Hepatocyte (in vitro differentiated cells): ENCODE measurements at regions not wholly inside any gene's neighbourhood (a gene's known extent, or its start where the extent isn't known, plus 50 kb on each side); places are given as distances from the start of the nearest gene placed in this dataset.

Experiments
- DNase-seq: peaks from one replicate; pipeline ENCODE4 v3.0.0-alpha.2; 2016; ENCODE audit warnings: low spot score
- H2AFZ ChIP-seq: fragments of 200-600 bp; sonication (generic); 2 replicates; pipeline ENCODE4 v1.6.0; 2016; ENCODE audit warnings: antibody characterized with exemption, mild to moderate bottlenecking
- H3K27ac ChIP-seq: fragments of 200-600 bp; sonication (generic); 2 replicates; pipeline ENCODE4 v1.5.1; 2016; ENCODE audit warnings: mild to moderate bottlenecking
- H3K27me3 ChIP-seq: fragments of 200-600 bp; sonication (generic); 2 replicates; pipeline ENCODE4 v1.6.1; 2016
- H3K36me3 ChIP-seq: fragments of 200-600 bp; sonication (generic); replicated peaks from 2 replicates; pipeline ENCODE4 v1.5.1; 2016; ENCODE audit warnings: low read depth; ENCODE audit not compliant: insufficient read depth
- H3K4me1 ChIP-seq: fragments of 200-600 bp; sonication (generic); 2 replicates; pipeline ENCODE4 v1.5.1; 2016; ENCODE audit warnings: mild to moderate bottlenecking, moderate library complexity; ENCODE audit not compliant: insufficient read depth
- H3K4me2 ChIP-seq: fragments of 200-600 bp; sonication (generic); 2 replicates; pipeline ENCODE4 v1.6.0; 2016
- H3K4me3 ChIP-seq: fragments of 200-600 bp; sonication (generic); 2 replicates; pipeline ENCODE4 v1.5.1; 2016; ENCODE audit warnings: mild to moderate bottlenecking
- H3K79me2 ChIP-seq: fragments of 200-600 bp; sonication (generic); 2 replicates; pipeline ENCODE4 v1.6.0; 2017; ENCODE audit warnings: mild to moderate bottlenecking
- H3K9me2 ChIP-seq: fragments of 200-600 bp; sonication (generic); replicated peaks from 2 replicates; pipeline ENCODE4 v1.6.0; 2017; ENCODE audit warnings: mild to moderate bottlenecking; ENCODE audit not compliant: insufficient read depth
- H3K9me3 ChIP-seq: fragments of 200-600 bp; sonication (generic); 2 replicates; pipeline ENCODE4 v1.5.1; 2016; ENCODE audit warnings: low read depth, mild to moderate bottlenecking
- H4K20me1 ChIP-seq: fragments of 200-600 bp; sonication (generic); 2 replicates; pipeline ENCODE4 v1.6.0; 2016; ENCODE audit warnings: mild to moderate bottlenecking; ENCODE audit not compliant: insufficient read depth, poor library complexity, severe bottlenecking
- EZH2 ChIP-seq: fragments of 200-600 bp; sonication (generic); IDR thresholded peaks from 2 replicates; pipeline ENCODE4 v1.6.1; 2016; ENCODE audit warnings: antibody characterized with exemption, mild to moderate bottlenecking, borderline replicate concordance
- EZH2phosphoT487 ChIP-seq: fragments of 200-600 bp; sonication (generic); IDR thresholded peaks from one replicate; pipeline ENCODE4 v1.6.1; 2018; ENCODE audit warnings: antibody characterized with exemption, mild to moderate bottlenecking, low read depth, moderate library complexity; ENCODE audit not compliant: unreplicated experiment, severe bottlenecking
- WGBS: methylation state at CpG from one replicate; pipeline ENCODE4 v1.1.6; 2016; ENCODE audit warnings: low lambda C conversion rate; ENCODE audit errors: missing lambda C conversion rate; 5-methylcytosine and 5-hydroxymethylcytosine counted together
- TF ChIP-seq, protein P1 (sequence below): fragments of 200-600 bp; sonication (generic); IDR thresholded peaks from 2 replicates; pipeline ENCODE4 v1.5.1; 2016; ENCODE audit warnings: antibody characterized with exemption, mild to moderate bottlenecking; ENCODE audit not compliant: poor library complexity

DNA sequence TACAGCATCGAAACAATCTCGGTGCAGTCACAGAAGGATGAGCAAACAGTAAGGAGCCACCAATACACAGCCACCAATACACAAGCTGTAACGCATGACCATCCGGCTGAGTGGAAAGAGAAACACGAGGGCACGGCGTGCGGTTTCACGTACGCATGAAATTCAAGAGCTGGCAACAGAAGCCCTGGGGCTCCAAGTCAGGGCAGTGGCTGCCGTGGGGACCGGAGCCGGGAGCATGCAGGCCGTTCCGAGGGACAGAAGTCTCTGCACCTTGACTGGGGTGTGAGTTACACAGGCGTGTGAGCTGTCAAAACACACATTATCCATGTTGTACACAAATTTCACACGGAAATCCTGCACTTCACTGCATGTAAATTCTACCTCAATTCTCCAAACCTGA is 50.6 kb upstream of the METRNL start:
- no peaks in the 10 kb centered on the region for H3K9me2 ChIP-seq
- no peaks in the 10 kb centered on the region for H3K79me2 ChIP-seq
- no peaks in the 10 kb centered on the region for H3K27me3 ChIP-seq
- H3K36me3 ChIP-seq: no peaks in the 10 kb centered on the region
- no peaks in the 10 kb centered on the region for H4K20me1 ChIP-seq
- no peaks in the 10 kb centered on the region for H3K4me1 ChIP-seq
- H3K4me2 ChIP-seq: no peak overlapping the region
- no peak overlapping the region for H3K27ac ChIP-seq
- TF ChIP-seq EZH2phosphoT487 (no peak), EZH2 (no peak)
- TF ChIP-seq, protein P1, sequence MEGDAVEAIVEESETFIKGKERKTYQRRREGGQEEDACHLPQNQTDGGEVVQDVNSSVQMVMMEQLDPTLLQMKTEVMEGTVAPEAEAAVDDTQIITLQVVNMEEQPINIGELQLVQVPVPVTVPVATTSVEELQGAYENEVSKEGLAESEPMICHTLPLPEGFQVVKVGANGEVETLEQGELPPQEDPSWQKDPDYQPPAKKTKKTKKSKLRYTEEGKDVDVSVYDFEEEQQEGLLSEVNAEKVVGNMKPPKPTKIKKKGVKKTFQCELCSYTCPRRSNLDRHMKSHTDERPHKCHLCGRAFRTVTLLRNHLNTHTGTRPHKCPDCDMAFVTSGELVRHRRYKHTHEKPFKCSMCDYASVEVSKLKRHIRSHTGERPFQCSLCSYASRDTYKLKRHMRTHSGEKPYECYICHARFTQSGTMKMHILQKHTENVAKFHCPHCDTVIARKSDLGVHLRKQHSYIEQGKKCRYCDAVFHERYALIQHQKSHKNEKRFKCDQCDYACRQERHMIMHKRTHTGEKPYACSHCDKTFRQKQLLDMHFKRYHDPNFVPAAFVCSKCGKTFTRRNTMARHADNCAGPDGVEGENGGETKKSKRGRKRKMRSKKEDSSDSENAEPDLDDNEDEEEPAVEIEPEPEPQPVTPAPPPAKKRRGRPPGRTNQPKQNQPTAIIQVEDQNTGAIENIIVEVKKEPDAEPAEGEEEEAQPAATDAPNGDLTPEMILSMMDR: no peak
- 95% methylated on average over 17 of the region's 17 CpGs for WGBS
- no peak for DNase-seq
- no peaks in the 10 kb centered on the region for H3K9me3 ChIP-seq
- no peak overlapping the region for H2AFZ ChIP-seq
- H3K4me3 ChIP-seq: no peak overlapping the region

DNA sequence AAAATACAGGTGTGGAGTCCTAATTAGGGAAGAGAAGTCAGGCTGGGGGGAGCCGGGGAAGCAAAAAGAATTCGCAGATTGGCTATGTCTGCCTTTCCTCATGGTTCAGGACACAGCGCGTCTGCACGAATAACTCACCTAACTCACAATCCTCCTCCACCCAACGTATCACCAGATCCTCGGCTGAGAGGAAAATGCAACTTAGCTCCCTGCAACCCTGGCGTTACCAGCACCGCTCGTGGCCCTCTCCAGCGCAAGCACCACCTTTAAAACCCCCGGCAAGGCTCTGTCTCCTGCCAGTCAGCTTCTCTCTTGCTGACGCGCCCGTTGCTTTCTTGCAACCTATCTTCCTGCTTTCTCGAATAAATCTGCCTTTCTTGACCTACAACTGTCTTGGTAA is 49.8 kb upstream of the METRNL start:
- Histone ChIP-seq H3K4me1 (no peaks in the 10 kb centered on the region), H3K4me3 (no peak overlapping the region), H4K20me1 (no peaks in the 10 kb centered on the region), H3K79me2 (no peaks in the 10 kb centered on the region), H2AFZ (no peak overlapping the region), H3K9me3 (no peaks in the 10 kb centered on the region), H3K27me3 (no peaks in the 10 kb centered on the region), H3K4me2 (no peak overlapping the region), H3K36me3 (no peaks in the 10 kb centered on the region), H3K27ac (no peak overlapping the region), H3K9me2 (no peaks in the 10 kb centered on the region)
- TF ChIP-seq EZH2 (no peak), EZH2phosphoT487 (no peak)
- TF ChIP-seq, protein P1: no peak
- DNase-seq: no peak
- 95% methylated on average over 16 of the region's 16 CpGs for WGBS
